CD4-positive, alpha-beta T cell (primary cell): ENCODE measurements at regions not wholly inside any gene's neighbourhood (a gene's known extent, or its start where the extent isn't known, plus 50 kb on each side); places are given as distances from the start of the nearest gene placed in this dataset.

Experiments used
- ATAC-seq: fragments of 200-7000 bp; cut with Tn5 transposase; one replicate; pipeline ENCODE4 v1.10.0; 2022; ENCODE audit warnings: mild to moderate bottlenecking; ENCODE audit not compliant: poor library complexity
- CTCF ChIA-PET: fragments of 350-600 bp; sonication (Branson Sonifier 250); formaldehyde crosslinking; loops from one replicate; lab custom pipeline; 2021; ENCODE audit warnings: antibody characterized with exemption, inconsistent platforms; lab: Charles Lee
- POLR2A ChIA-PET: fragments of 350-600 bp; sonication (Branson Sonifier 250); formaldehyde crosslinking; loops from one replicate; lab custom pipeline; 2021; ENCODE audit warnings: antibody characterized with exemption, inconsistent platforms; lab: Charles Lee
- DNase-seq, 14 experiments: peaks; one replicate each; pipeline ENCODE4 v3.0.0-alpha.2; 2013 to 2020; ENCODE audit warnings: mixed read lengths in 2 of 14
- H3K27ac ChIP-seq, 2 donors: one replicate each; pipeline versions ENCODE4 v1.5.1 to v1.7.0; 2013; ENCODE audit warnings: low read length in 2 of 2, low read depth in 1 of 2, mild to moderate bottlenecking in 1 of 2
- H3K27me3 ChIP-seq, 2 experiments: 1 replicate in 1 of 2; 2 replicates in 1 of 2; pipeline versions ENCODE4 v1.6.1 to v1.7.0; 2013; ENCODE audit warnings: low read length in 2 of 2, control low read depth in 1 of 2, mild to moderate bottlenecking in 1 of 2, moderate library complexity in 1 of 2; ENCODE audit not compliant: insufficient read depth in 2 of 2, control insufficient read depth in 1 of 2
- H3K36me3 ChIP-seq: one replicate; pipeline ENCODE4 v1.6.1; 2013; ENCODE audit warnings: low read length, control low read depth; ENCODE audit not compliant: insufficient read depth
- H3K4me1 ChIP-seq: one replicate; pipeline ENCODE4 v1.6.1; 2013; ENCODE audit warnings: low read length, control low read depth; ENCODE audit not compliant: insufficient read depth
- H3K4me3 ChIP-seq: one replicate; pipeline ENCODE4 v1.5.1; 2013; ENCODE audit warnings: mild to moderate bottlenecking, low read length, moderate library complexity
- H3K9me3 ChIP-seq, 2 experiments: 1 replicate in 1 of 2; 2 replicates in 1 of 2; pipeline versions ENCODE4 v1.6.1 to v1.7.0; 2013; ENCODE audit warnings: low read length in 2 of 2, mild to moderate bottlenecking in 2 of 2, control low read depth in 1 of 2, moderate library complexity in 1 of 2; ENCODE audit not compliant: control insufficient read depth in 1 of 2, insufficient read depth in 1 of 2
- H3K27ac Mint-ChIP-seq: one replicate; pipeline ENCODE4 v1.8.0; 2020; ENCODE audit warnings: mixed read lengths
- H3K27me3 Mint-ChIP-seq: one replicate; pipeline ENCODE4 v1.8.0; 2021; ENCODE audit warnings: mixed read lengths
- H3K36me3 Mint-ChIP-seq: one replicate; pipeline ENCODE4 v1.8.0; 2021; ENCODE audit warnings: low read depth, mixed read lengths
- H3K4me1 Mint-ChIP-seq: one replicate; pipeline ENCODE4 v1.8.0; 2021; ENCODE audit warnings: low read depth, mixed read lengths
- H3K4me3 Mint-ChIP-seq: one replicate; pipeline ENCODE4 v1.8.0; 2020; ENCODE audit warnings: mild to moderate bottlenecking, mixed read lengths
- H3K9me3 Mint-ChIP-seq: one replicate; pipeline ENCODE4 v1.8.0; 2020; ENCODE audit warnings: mixed read lengths
- CTCF ChIP-seq: fragments of 200-600 bp; IDR thresholded peaks from one replicate; pipeline ENCODE4 v1.8.0; 2022; ENCODE audit warnings: antibody characterized with exemption, mild to moderate bottlenecking
- intact Hi-C, 2 experiments: fragments of 100-400 bp; cut with DNase I in 1 of 2; cut with micrococcal nuclease in 1 of 2; formaldehyde crosslinking; loops; one replicate each; pipeline versions ENCODE4 v1.15.1 to v1.9.0; 2023 to 2025; cut with DNase I, micrococcal nuclease

GRCh38 chr11:13869398-13869886, 93.1 kb upstream of the SPON1 start:
- Mint-ChIP-seq H3K36me3 (no peaks in the 10 kb centered on the region), H3K27ac (peak overlapping the region; percentile 83), H3K4me3 (peak overlapping the region; percentile 0), H3K4me1 (peaks cover 55% of the 10 kb centered on the region), H3K9me3 (peaks cover 2% of the 10 kb centered on the region), H3K27me3 (no peaks in the 10 kb centered on the region)
- no peak for TF ChIP-seq CTCF
- ATAC-seq (peak; percentile 33), DNase-seq (no peak)
- ChIA-PET CTCF (interaction anchor here (0.9 to 1.0 kb wide), 3 partner anchors 71 to 114 kb away, joined by 3 to 5 read pairs (median 3); no protein-coding TSS in a partner anchor), POLR2A (interaction anchor here (0.9 to 3.4 kb wide), 24 partner anchors 9 to 896 kb away, joined by 3 to 49 read pairs (median 5); partner anchors contain the start of gene SPON1)
- Histone ChIP-seq H3K9me3 (no peaks in the 10 kb centered on the region), H3K4me3 (no peak overlapping the region), H3K4me1 (peaks cover 10% of the 10 kb centered on the region), H3K36me3 (no peaks in the 10 kb centered on the region), H3K27ac (peak overlapping the region; percentile 69 to 71), H3K27me3 (no peaks in the 10 kb centered on the region)
- intact Hi-C loops = loop anchor here in 1 of 2 experiments (1.0 to 10.0 kb wide), 6 partner anchors 9 to 275 kb away; no protein-coding TSS in a partner anchor

- peaks cover 39% of the 10 kb centered on the region for H3K4me1 Mint-ChIP-seq
- CTCF ChIA-PET = interaction anchor here (1.1 kb wide), 1 partner anchor 11 kb away, joined by 3 read pairs; no protein-coding TSS in a partner anchor
- ATAC-seq (no peak), DNase-seq (no peak)
- intact Hi-C loops = no loop called here
- no peaks in the 10 kb centered on the region for H3K36me3 Mint-ChIP-seq
- Histone ChIP-seq H3K4me1 (peaks cover 4% of the 10 kb centered on the region), H3K36me3 (no peaks in the 10 kb centered on the region), H3K9me3 (no peaks in the 10 kb centered on the region), H3K27me3 (no peaks in the 10 kb centered on the region), H3K4me3 (no peak overlapping the region), H3K27ac (no peak overlapping the region)
- no peak overlapping the region for H3K27ac Mint-ChIP-seq
- POLR2A ChIA-PET = interaction anchor here (0.6 to 1.0 kb wide), 2 partner anchors 65 to 89 kb away, joined by 3 to 4 read pairs; no protein-coding TSS in a partner anchor
- no peak for TF ChIP-seq CTCF
- no peaks in the 10 kb centered on the region for H3K27me3 Mint-ChIP-seq
- H3K4me3 Mint-ChIP-seq = no peak overlapping the region
- peaks cover 2% of the 10 kb centered on the region for H3K9me3 Mint-ChIP-seq
Observed at GRCh38 chr11:13874597-13874996, 87.9 kb upstream of the SPON1 start.

GRCh38 chr11:13875643-13876042, 86.9 kb upstream of the SPON1 start:
- H3K4me3 Mint-ChIP-seq = no peak overlapping the region
- no peaks in the 10 kb centered on the region for H3K36me3 ChIP-seq
- DNase-seq (no peak), ATAC-seq (no peak)
- no peaks in the 10 kb centered on the region for H3K4me1 ChIP-seq
- no peak overlapping the region for H3K4me3 ChIP-seq
- no peak for TF ChIP-seq CTCF
- no peaks in the 10 kb centered on the region for H3K36me3 Mint-ChIP-seq
- H3K27ac Mint-ChIP-seq = no peak overlapping the region
- H3K27me3 ChIP-seq = no peaks in the 10 kb centered on the region
- H3K27ac ChIP-seq = no peak overlapping the region
- no peaks in the 10 kb centered on the region for H3K9me3 Mint-ChIP-seq
- ChIA-PET POLR2A (no interaction called here), CTCF (no interaction called here)
- no peaks in the 10 kb centered on the region for H3K9me3 ChIP-seq
- intact Hi-C loops = loop anchor here in 1 of 2 experiments (5.0 kb wide), 1 partner anchor 42 kb away; no protein-coding TSS in a partner anchor
- H3K27me3 Mint-ChIP-seq = no peaks in the 10 kb centered on the region
- peaks cover 29% of the 10 kb centered on the region for H3K4me1 Mint-ChIP-seq
